Choroid plexus epithelial cell (primary cell): ENCODE measurements at regions not wholly inside any gene's neighbourhood (a gene's known extent, or its start where the extent isn't known, plus 50 kb on each side); places are given as distances from the start of the nearest gene placed in this dataset.

ENCODE experiments used
- DNase-seq: peaks from one replicate; pipeline ENCODE4 v3.0.0-alpha.2; 2010; ENCODE audit warnings: low read depth
- H3K4me3 ChIP-seq: 2 replicates; pipeline ENCODE4 v1.5.1; 2011; ENCODE audit warnings: low read depth, mild to moderate bottlenecking, control low read depth, low read length, moderate library complexity
- CTCF ChIP-seq: conservative IDR thresholded peaks from 2 replicates; pipeline ENCODE4 v1.5.1; 2011; ENCODE audit warnings: low read depth, mild to moderate bottlenecking, control low read depth, inconsistent platforms, low read length, moderate library complexity

- TF ChIP-seq CTCF: no peak
- no peak for DNase-seq
Measured at GRCh38 chr3:28080716-28081115, 160.7 kb upstream of the CMC1 start.

GRCh38 chr3:28081533-28081947, 159.9 kb upstream of the CMC1 start:
- no peak for TF ChIP-seq CTCF
- DNase-seq: no peak
- H3K4me3 ChIP-seq: no peak overlapping the region

More at GRCh38 chr3:28080716-28081115, 160.7 kb upstream of the CMC1 start:
- H3K4me3 ChIP-seq: no peak overlapping the region

GRCh38 chr3:28087591-28087990, 153.8 kb upstream of the CMC1 start:
- no peak for TF ChIP-seq CTCF
- no peak overlapping the region for H3K4me3 ChIP-seq
- DNase-seq: no peak

GRCh38 chr3:28088811-28089526, 152.4 kb upstream of the CMC1 start:
- TF ChIP-seq CTCF: no peak
- H3K4me3 ChIP-seq: no peak overlapping the region
- DNase-seq: no peak

GRCh38 chr3:28089527-28089897, 151.9 kb upstream of the CMC1 start:
- DNase-seq: no peak
- no peak for TF ChIP-seq CTCF
- H3K4me3 ChIP-seq: no peak overlapping the region

GRCh38 chr3:28099296-28099695, 142.1 kb upstream of the CMC1 start:
- no peak overlapping the region for H3K4me3 ChIP-seq
- no peak for TF ChIP-seq CTCF
- DNase-seq: no peak

GRCh38 chr3:28101705-28102104, 139.7 kb upstream of the CMC1 start:
- H3K4me3 ChIP-seq: no peak overlapping the region
- no peak for DNase-seq
- no peak for TF ChIP-seq CTCF
